Panc1 (cell line): ENCODE measurements at regions not wholly inside any gene's neighbourhood (a gene's known extent, or its start where the extent isn't known, plus 50 kb on each side); places are given as distances from the start of the nearest gene placed in this dataset.

ENCODE experiments used
- POLR2AphosphoS5 ChIP-seq: IDR thresholded peaks from 2 replicates; pipeline ENCODE4 v1.6.1; 2012; ENCODE audit warnings: mild to moderate bottlenecking, low read depth, low read length, moderate library complexity
- SIN3A ChIP-seq: IDR thresholded peaks from 2 replicates; pipeline ENCODE4 v1.6.1; 2012; ENCODE audit warnings: low read depth, mild to moderate bottlenecking, low read length, moderate library complexity, borderline replicate concordance; ENCODE audit not compliant: insufficient read depth
- TCF7L2 ChIP-seq: IDR thresholded peaks from 2 replicates; pipeline ENCODE4 v1.6.1; 2011; ENCODE audit warnings: mild to moderate bottlenecking, low read depth, low read length, inconsistent platforms
- TF ChIP-seq, protein P1 (sequence below): fragments of 450-650 bp; IDR thresholded peaks from 2 replicates; pipeline ENCODE4 v1.5.1; 2017; ENCODE audit warnings: mild to moderate bottlenecking
- TF ChIP-seq, protein P2 (sequence below), 2 experiments: IDR thresholded peaks; 2 replicates each; pipeline ENCODE4 v1.6.1; 2011 to 2012; ENCODE audit warnings: low read depth in 2 of 2, control low read depth in 1 of 2, low read length in 1 of 2, mild to moderate bottlenecking in 1 of 2, moderate library complexity in 1 of 2; ENCODE audit not compliant: insufficient read depth in 1 of 2

DNA sequence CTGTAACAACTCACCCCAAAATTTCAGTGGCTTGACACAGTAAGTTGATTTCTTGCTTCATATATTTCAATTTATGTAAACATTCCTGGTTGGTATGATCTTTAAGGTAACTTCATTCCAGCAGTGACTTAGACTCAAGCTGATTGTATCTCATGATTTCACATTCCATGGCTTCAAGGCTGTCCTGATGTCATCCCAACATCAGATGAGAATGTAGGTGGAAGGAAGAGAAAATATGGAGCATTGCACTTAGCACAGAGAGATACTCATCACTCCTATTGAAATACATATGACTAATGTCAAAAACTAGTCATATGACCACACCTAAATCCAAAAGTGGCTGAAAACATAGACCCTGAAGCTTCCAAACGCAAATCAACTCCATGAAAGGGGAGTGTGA is 793.8 kb downstream of the TBL1XR1 start:
- TF ChIP-seq, protein P1, sequence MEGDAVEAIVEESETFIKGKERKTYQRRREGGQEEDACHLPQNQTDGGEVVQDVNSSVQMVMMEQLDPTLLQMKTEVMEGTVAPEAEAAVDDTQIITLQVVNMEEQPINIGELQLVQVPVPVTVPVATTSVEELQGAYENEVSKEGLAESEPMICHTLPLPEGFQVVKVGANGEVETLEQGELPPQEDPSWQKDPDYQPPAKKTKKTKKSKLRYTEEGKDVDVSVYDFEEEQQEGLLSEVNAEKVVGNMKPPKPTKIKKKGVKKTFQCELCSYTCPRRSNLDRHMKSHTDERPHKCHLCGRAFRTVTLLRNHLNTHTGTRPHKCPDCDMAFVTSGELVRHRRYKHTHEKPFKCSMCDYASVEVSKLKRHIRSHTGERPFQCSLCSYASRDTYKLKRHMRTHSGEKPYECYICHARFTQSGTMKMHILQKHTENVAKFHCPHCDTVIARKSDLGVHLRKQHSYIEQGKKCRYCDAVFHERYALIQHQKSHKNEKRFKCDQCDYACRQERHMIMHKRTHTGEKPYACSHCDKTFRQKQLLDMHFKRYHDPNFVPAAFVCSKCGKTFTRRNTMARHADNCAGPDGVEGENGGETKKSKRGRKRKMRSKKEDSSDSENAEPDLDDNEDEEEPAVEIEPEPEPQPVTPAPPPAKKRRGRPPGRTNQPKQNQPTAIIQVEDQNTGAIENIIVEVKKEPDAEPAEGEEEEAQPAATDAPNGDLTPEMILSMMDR: no peak
- TF ChIP-seq, protein P2, sequence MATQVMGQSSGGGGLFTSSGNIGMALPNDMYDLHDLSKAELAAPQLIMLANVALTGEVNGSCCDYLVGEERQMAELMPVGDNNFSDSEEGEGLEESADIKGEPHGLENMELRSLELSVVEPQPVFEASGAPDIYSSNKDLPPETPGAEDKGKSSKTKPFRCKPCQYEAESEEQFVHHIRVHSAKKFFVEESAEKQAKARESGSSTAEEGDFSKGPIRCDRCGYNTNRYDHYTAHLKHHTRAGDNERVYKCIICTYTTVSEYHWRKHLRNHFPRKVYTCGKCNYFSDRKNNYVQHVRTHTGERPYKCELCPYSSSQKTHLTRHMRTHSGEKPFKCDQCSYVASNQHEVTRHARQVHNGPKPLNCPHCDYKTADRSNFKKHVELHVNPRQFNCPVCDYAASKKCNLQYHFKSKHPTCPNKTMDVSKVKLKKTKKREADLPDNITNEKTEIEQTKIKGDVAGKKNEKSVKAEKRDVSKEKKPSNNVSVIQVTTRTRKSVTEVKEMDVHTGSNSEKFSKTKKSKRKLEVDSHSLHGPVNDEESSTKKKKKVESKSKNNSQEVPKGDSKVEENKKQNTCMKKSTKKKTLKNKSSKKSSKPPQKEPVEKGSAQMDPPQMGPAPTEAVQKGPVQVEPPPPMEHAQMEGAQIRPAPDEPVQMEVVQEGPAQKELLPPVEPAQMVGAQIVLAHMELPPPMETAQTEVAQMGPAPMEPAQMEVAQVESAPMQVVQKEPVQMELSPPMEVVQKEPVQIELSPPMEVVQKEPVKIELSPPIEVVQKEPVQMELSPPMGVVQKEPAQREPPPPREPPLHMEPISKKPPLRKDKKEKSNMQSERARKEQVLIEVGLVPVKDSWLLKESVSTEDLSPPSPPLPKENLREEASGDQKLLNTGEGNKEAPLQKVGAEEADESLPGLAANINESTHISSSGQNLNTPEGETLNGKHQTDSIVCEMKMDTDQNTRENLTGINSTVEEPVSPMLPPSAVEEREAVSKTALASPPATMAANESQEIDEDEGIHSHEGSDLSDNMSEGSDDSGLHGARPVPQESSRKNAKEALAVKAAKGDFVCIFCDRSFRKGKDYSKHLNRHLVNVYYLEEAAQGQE (IDR thresholded peaks at IDR 0.05; ENCODE audit: insufficient read depth in 1 of 2, low read depth in 2 of 2, low read length in 1 of 2): no peak
- TF ChIP-seq POLR2AphosphoS5 (no peak), SIN3A (no peak), TCF7L2 (no peak)
